OCI-LY7 (cell line): ENCODE measurements at regions not wholly inside any gene's neighbourhood (a gene's known extent, or its start where the extent isn't known, plus 50 kb on each side); places are given as distances from the start of the nearest gene placed in this dataset.

ENCODE experiments used
- BruUV-seq: library from RNA; stranded (reverse); fragments of 400-500 nt; replicated peaks from 2 replicates; lab custom pipeline; 2021; lab: Mats Ljungman, UMichigan
- CTCF ChIA-PET: fragments of 300-600 bp; sonication (Branson Sonifier 250); formaldehyde crosslinking; loops from one replicate; lab custom pipeline; 2022; ENCODE audit warnings: antibody characterized with exemption; ENCODE audit not compliant: unreplicated experiment; lab: Charles Lee
- POLR2A ChIA-PET: fragments of 300-600 bp; sonication (Branson Sonifier 250); formaldehyde crosslinking; loops from one replicate; lab custom pipeline; 2022; ENCODE audit warnings: antibody characterized with exemption; lab: Charles Lee
- DNase-seq: peaks from one replicate; pipeline ENCODE4 v3.0.0-alpha.2; 2015; ENCODE audit warnings: low spot score
- H2AFZ ChIP-seq: fragments of 200-600 bp; sonication (generic), shearing (Covaris generic); 2 replicates; pipeline ENCODE4 v1.6.1; 2014; ENCODE audit warnings: mild to moderate bottlenecking, antibody characterized with exemption, low read length, moderate library complexity
- H3K27ac ChIP-seq: fragments of 200-600 bp; sonication (generic); 2 replicates; pipeline ENCODE4 v1.5.1; 2014; ENCODE audit warnings: mixed run types, low read depth, mild to moderate bottlenecking, moderate library complexity, low read length, inconsistent platforms; ENCODE audit not compliant: poor library complexity, severe bottlenecking
- H3K36me3 ChIP-seq: fragments of 200-600 bp; sonication (generic); 2 replicates; pipeline ENCODE4 v1.6.1; 2014; ENCODE audit warnings: mild to moderate bottlenecking, antibody characterized with exemption, low read length, moderate library complexity, mixed read lengths; ENCODE audit not compliant: insufficient read depth
- H3K4me1 ChIP-seq: fragments of 200-600 bp; sonication (generic); 2 replicates; pipeline ENCODE4 v1.5.1; 2014; ENCODE audit warnings: mild to moderate bottlenecking, low read length; ENCODE audit not compliant: insufficient read depth, poor library complexity, severe bottlenecking
- H3K4me2 ChIP-seq: fragments of 200-600 bp; sonication (generic); 2 replicates; pipeline ENCODE4 v1.6.1; 2014; ENCODE audit warnings: mild to moderate bottlenecking, low read length
- H3K4me3 ChIP-seq: fragments of 200-600 bp; sonication (generic); 2 replicates; pipeline ENCODE4 v1.5.1; 2014; ENCODE audit warnings: mild to moderate bottlenecking, low read depth, low read length; ENCODE audit not compliant: poor library complexity, severe bottlenecking
- H3K79me2 ChIP-seq: fragments of 200-600 bp; sonication (generic); 2 replicates; pipeline ENCODE4 v1.6.1; 2016; ENCODE audit warnings: low read depth, mild to moderate bottlenecking, low read length, moderate library complexity, mixed read lengths; ENCODE audit not compliant: insufficient read depth
- H3K9me2 ChIP-seq: fragments of 200-600 bp; sonication (generic); 2 replicates; pipeline ENCODE4 v1.6.1; 2016; ENCODE audit warnings: mild to moderate bottlenecking, low read length, mixed read lengths; ENCODE audit not compliant: insufficient read depth
- H3K9me3 ChIP-seq: fragments of 200-600 bp; sonication (generic); 2 replicates; pipeline ENCODE4 v1.6.1; 2014; ENCODE audit warnings: mild to moderate bottlenecking, mixed run types, low read length, mixed read lengths
- H4K20me1 ChIP-seq: fragments of 200-600 bp; sonication (generic); 2 replicates; pipeline ENCODE4 v1.6.1; 2014; ENCODE audit warnings: mild to moderate bottlenecking, antibody characterized with exemption, low read length, moderate library complexity, mixed read lengths; ENCODE audit not compliant: insufficient read depth
- CTCF ChIP-seq: fragments of 200-600 bp; sonication (generic); conservative IDR thresholded peaks from 2 replicates; pipeline ENCODE4 v1.5.1; 2014; ENCODE audit warnings: mild to moderate bottlenecking, antibody characterized with exemption, low read length, moderate library complexity, mixed read lengths
- EZH2phosphoT487 ChIP-seq: fragments of 200-600 bp; sonication (generic); IDR thresholded peaks from 2 replicates; pipeline ENCODE4 v1.6.1; 2018; ENCODE audit warnings: low read depth, borderline replicate concordance, mild to moderate bottlenecking, mixed run types, antibody characterized with exemption, low read length, moderate library complexity, mixed read lengths
- intact Hi-C: fragments of 100-400 bp; cut with micrococcal nuclease; formaldehyde crosslinking; loops from one replicate; pipeline ENCODE4 v1.10.0; 2022; ENCODE audit not compliant: unreplicated experiment

- H3K27ac ChIP-seq, result no peak overlapping the region
- no peak overlapping the region for H3K4me3 ChIP-seq
- intact Hi-C loops, result no loop called here
- H4K20me1 ChIP-seq, result no peaks in the 10 kb centered on the region
- no peak for DNase-seq
- no peaks in the 10 kb centered on the region for H3K79me2 ChIP-seq
- no peak overlapping the region for H2AFZ ChIP-seq
- no peaks in the 10 kb centered on the region for H3K9me3 ChIP-seq
- no peak for TF ChIP-seq EZH2phosphoT487
- TF ChIP-seq CTCF, result no peak
- no peaks in the 10 kb centered on the region for H3K9me2 ChIP-seq
- no peak overlapping the region for H3K4me2 ChIP-seq
- H3K36me3 ChIP-seq, result no peaks in the 10 kb centered on the region
- POLR2A ChIA-PET, result no interaction called here
- BruUV-seq, result no TSS peak
- CTCF ChIA-PET, result no interaction called here
- no peaks in the 10 kb centered on the region for H3K4me1 ChIP-seq
These were observed 129.3 kb upstream of the GPC1 start for GRCh38 chr2:240306185-240306584.

- Histone ChIP-seq H3K79me2 (no peaks in the 10 kb centered on the region), H3K4me2 (no peak overlapping the region), H3K36me3 (no peaks in the 10 kb centered on the region), H2AFZ (no peak overlapping the region), H3K4me3 (no peak overlapping the region), H3K9me3 (no peaks in the 10 kb centered on the region), H3K4me1 (no peaks in the 10 kb centered on the region), H4K20me1 (no peaks in the 10 kb centered on the region), H3K9me2 (no peaks in the 10 kb centered on the region), H3K27ac (no peak overlapping the region)
- intact Hi-C loops, result no loop called here
- BruUV-seq, result no TSS peak
- no peak for TF ChIP-seq EZH2phosphoT487
- no peak for TF ChIP-seq CTCF
- CTCF ChIA-PET, result no interaction called here
- no peak for DNase-seq
- POLR2A ChIA-PET, result no interaction called here
These were observed 127.3 kb upstream of the GPC1 start for GRCh38 chr2:240308111-240308651.

- TF ChIP-seq EZH2phosphoT487 (no peak), CTCF (no peak)
- Histone ChIP-seq H3K27ac (no peak overlapping the region), H3K9me2 (no peaks in the 10 kb centered on the region), H3K4me2 (no peak overlapping the region), H3K4me1 (no peaks in the 10 kb centered on the region), H4K20me1 (no peaks in the 10 kb centered on the region), H2AFZ (no peak overlapping the region), H3K79me2 (no peaks in the 10 kb centered on the region), H3K4me3 (no peak overlapping the region), H3K9me3 (no peaks in the 10 kb centered on the region), H3K36me3 (no peaks in the 10 kb centered on the region)
- DNase-seq, result no peak
- intact Hi-C loops, result no loop called here
- ChIA-PET POLR2A (no interaction called here), CTCF (no interaction called here)
- no TSS peak for BruUV-seq
These were observed 126.2 kb upstream of the GPC1 start for GRCh38 chr2:240309214-240309613.
